HG03378 (cell line): ENCODE measurements at regions not wholly inside any gene's neighbourhood (a gene's known extent, or its start where the extent isn't known, plus 50 kb on each side); places are given as distances from the start of the nearest gene placed in this dataset.
A peak's percentile ranks its signal among the peaks of the same experiment; 100 is the strongest.

Experiments
- ATAC-seq: cut with Tn5 transposase; IDR thresholded peaks from one replicate; pipeline ENCODE4 v1.9.1; 2021; ENCODE audit warnings: mild to moderate bottlenecking, moderate library complexity; ENCODE audit not compliant: unreplicated experiment

GRCh38 chr2:43109261-43109743 is 117.1 kb downstream of the ZFP36L2 start:
- ATAC-seq = no peak

GRCh38 chr2:43107679-43108078 is 118.7 kb downstream of the ZFP36L2 start:
- ATAC-seq = no peak

- peak; percentile 52 for ATAC-seq
These were observed 119.6 kb downstream of the ZFP36L2 start for GRCh38 chr2:43106559-43107527.

GRCh38 chr2:43105586-43106558 is 120.5 kb downstream of the ZFP36L2 start:
- no peak for ATAC-seq

- ATAC-seq = no peak
These were observed 121.6 kb downstream of the ZFP36L2 start for GRCh38 chr2:43104763-43105162.

GRCh38 chr2:43104106-43104505 is 122.3 kb downstream of the ZFP36L2 start:
- no peak for ATAC-seq

- ATAC-seq = no peak
These were observed 123.4 kb downstream of the ZFP36L2 start for GRCh38 chr2:43103093-43103404.

GRCh38 chr2:43102366-43103092 is 123.9 kb downstream of the ZFP36L2 start:
- no peak for ATAC-seq

- no peak for ATAC-seq
These were observed 124.7 kb downstream of the ZFP36L2 start for GRCh38 chr2:43101751-43102150.

- no peak for ATAC-seq
These were observed 125.3 kb downstream of the ZFP36L2 start for GRCh38 chr2:43100883-43101662.

GRCh38 chr2:43100362-43100882 is 126.0 kb downstream of the ZFP36L2 start:
- no peak for ATAC-seq

GRCh38 chr2:43099797-43100196 is 126.6 kb downstream of the ZFP36L2 start:
- ATAC-seq = no peak

GRCh38 chr2:43098539-43098938 is 127.9 kb downstream of the ZFP36L2 start:
- ATAC-seq = no peak

GRCh38 chr2:43097644-43098408 is 128.6 kb downstream of the ZFP36L2 start:
- ATAC-seq = no peak

GRCh38 chr2:43095533-43096295 is 130.7 kb downstream of the ZFP36L2 start:
- ATAC-seq = no peak

GRCh38 chr2:43092520-43093179 is 133.8 kb downstream of the ZFP36L2 start:
- ATAC-seq = no peak

- ATAC-seq = no peak
These were observed 136.1 kb downstream of the ZFP36L2 start for GRCh38 chr2:43090317-43090716.
